Suprapubic skin (tissue), 4 donors: ENCODE measurements at regions not wholly inside any gene's neighbourhood (a gene's known extent, or its start where the extent isn't known, plus 50 kb on each side); places are given as distances from the start of the nearest gene placed in this dataset.
"Not testable (repeated sequence)": the region's sequence is repeated elsewhere in the genome, so short reads cannot be mapped to it uniquely, and the experiment has no call there.

ENCODE experiments used
- DNase-seq, 2 donors: peaks; one replicate each; pipeline ENCODE4 v3.0.0-alpha.2; 2019; ENCODE audit warnings: low spot score in 2 of 2
- H3K27ac ChIP-seq: fragments of 200-600 bp; sonication (generic); one replicate; pipeline ENCODE4 v1.5.1; 2019
- H3K27me3 ChIP-seq: fragments of 200-600 bp; sonication (generic); one replicate; pipeline ENCODE4 v1.5.1; 2019
- H3K36me3 ChIP-seq: fragments of 200-600 bp; sonication (generic); one replicate; pipeline ENCODE4 v1.5.1; 2019
- H3K4me1 ChIP-seq: fragments of 200-600 bp; sonication (generic); one replicate; pipeline ENCODE4 v1.5.1; 2019
- H3K4me3 ChIP-seq: fragments of 200-600 bp; sonication (generic); one replicate; pipeline ENCODE4 v1.5.1; 2019; ENCODE audit warnings: mild to moderate bottlenecking
- H3K9me3 ChIP-seq: fragments of 200-600 bp; sonication (generic); one replicate; pipeline ENCODE4 v1.5.1; 2019
- EP300 ChIP-seq: sonication (generic); formaldehyde crosslinking; IDR thresholded peaks from one replicate; pipeline ENCODE4 v1.6.1; 2017; ENCODE audit warnings: antibody characterized with exemption
- POLR2A ChIP-seq, 2 donors: fragments of 450-650 bp; IDR thresholded peaks; one replicate each; pipeline ENCODE4 v1.6.1; 2017; ENCODE audit warnings: antibody characterized with exemption in 2 of 2, mild to moderate bottlenecking in 2 of 2, moderate library complexity in 2 of 2
- POLR2AphosphoS5 ChIP-seq, 3 donors: sonication (generic); formaldehyde crosslinking; IDR thresholded peaks; one replicate each; pipeline ENCODE4 v1.6.1; 2017; ENCODE audit warnings: antibody characterized with exemption in 3 of 3
- WGBS: methylation state at CpG from one replicate; pipeline ENCODE4 v1.1.5; 2018; 5-methylcytosine and 5-hydroxymethylcytosine counted together
- TF ChIP-seq, protein P1 (sequence below), 2 donors: fragments of 200-600 bp in 1 of 2; fragments of 450-650 bp in 1 of 2; sonication (generic) in 1 of 2; IDR thresholded peaks; one replicate each; pipeline ENCODE4 v1.5.1; 2016 to 2019; ENCODE audit warnings: antibody characterized with exemption in 2 of 2, mild to moderate bottlenecking in 1 of 2, moderate library complexity in 1 of 2

DNA sequence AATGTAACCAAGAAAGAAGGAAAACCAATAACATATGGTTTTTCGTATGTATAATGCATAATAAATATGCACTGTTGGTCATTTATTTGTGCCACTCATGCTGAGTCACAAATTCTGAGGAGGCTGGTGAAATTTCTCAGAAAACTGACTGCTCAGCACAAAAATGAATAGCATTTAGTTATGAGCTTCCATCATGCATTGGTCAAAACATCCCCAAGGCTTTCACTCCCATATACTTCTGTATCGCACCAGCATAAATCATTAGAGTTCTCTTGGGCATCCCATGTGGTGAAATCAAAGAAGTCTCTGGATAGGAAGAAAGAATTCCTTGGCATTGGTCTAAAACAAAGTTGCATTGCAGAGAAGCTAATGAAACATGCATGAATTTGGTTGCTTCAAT is 785.6 kb upstream of the CDH8 start:
- Histone ChIP-seq H3K27me3 (no peaks in the 10 kb centered on the region), H3K4me1 (no peaks in the 10 kb centered on the region), H3K36me3 (no peaks in the 10 kb centered on the region), H3K27ac (no peak overlapping the region), H3K4me3 (no peak overlapping the region), H3K9me3 (no peaks in the 10 kb centered on the region)
- TF ChIP-seq EP300 (no peak), POLR2AphosphoS5 (IDR thresholded peaks at IDR 0.05) (no peak), POLR2A (IDR thresholded peaks at IDR 0.05) (no peak)
- TF ChIP-seq, protein P1, sequence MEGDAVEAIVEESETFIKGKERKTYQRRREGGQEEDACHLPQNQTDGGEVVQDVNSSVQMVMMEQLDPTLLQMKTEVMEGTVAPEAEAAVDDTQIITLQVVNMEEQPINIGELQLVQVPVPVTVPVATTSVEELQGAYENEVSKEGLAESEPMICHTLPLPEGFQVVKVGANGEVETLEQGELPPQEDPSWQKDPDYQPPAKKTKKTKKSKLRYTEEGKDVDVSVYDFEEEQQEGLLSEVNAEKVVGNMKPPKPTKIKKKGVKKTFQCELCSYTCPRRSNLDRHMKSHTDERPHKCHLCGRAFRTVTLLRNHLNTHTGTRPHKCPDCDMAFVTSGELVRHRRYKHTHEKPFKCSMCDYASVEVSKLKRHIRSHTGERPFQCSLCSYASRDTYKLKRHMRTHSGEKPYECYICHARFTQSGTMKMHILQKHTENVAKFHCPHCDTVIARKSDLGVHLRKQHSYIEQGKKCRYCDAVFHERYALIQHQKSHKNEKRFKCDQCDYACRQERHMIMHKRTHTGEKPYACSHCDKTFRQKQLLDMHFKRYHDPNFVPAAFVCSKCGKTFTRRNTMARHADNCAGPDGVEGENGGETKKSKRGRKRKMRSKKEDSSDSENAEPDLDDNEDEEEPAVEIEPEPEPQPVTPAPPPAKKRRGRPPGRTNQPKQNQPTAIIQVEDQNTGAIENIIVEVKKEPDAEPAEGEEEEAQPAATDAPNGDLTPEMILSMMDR (IDR thresholded peaks at IDR 0.05), result no peak
- WGBS, result 93% methylated on average over 2 of the region's 2 CpGs
- no peak for DNase-seq

- no peaks in the 10 kb centered on the region for H3K27me3 ChIP-seq
- no peaks in the 10 kb centered on the region for H3K9me3 ChIP-seq
- no peak for TF ChIP-seq EP300
- TF ChIP-seq POLR2A (IDR thresholded peaks at IDR 0.05), result no peak
- no peak for TF ChIP-seq POLR2AphosphoS5 (IDR thresholded peaks at IDR 0.05)
- TF ChIP-seq, protein P1 (IDR thresholded peaks at IDR 0.05), result no peak
- no peaks in the 10 kb centered on the region for H3K36me3 ChIP-seq
- DNase-seq, result no peak
- 70% methylated on average over 3 of the region's 3 CpGs for WGBS
- no peaks in the 10 kb centered on the region for H3K4me1 ChIP-seq
- H3K4me3 ChIP-seq, result no peak overlapping the region
- H3K27ac ChIP-seq, result no peak overlapping the region
Measured at GRCh38 chr16:62816971-62817519, 780.8 kb upstream of the CDH8 start.

- H3K4me1 ChIP-seq, result no peaks in the 10 kb centered on the region
- no peaks in the 10 kb centered on the region for H3K36me3 ChIP-seq
- H3K4me3 ChIP-seq, result no peak overlapping the region
- DNase-seq, result no peak
- no peak overlapping the region for H3K27ac ChIP-seq
- H3K27me3 ChIP-seq, result no peaks in the 10 kb centered on the region
- TF ChIP-seq, protein P1 (IDR thresholded peaks at IDR 0.05), result no peak
- no peak for TF ChIP-seq POLR2AphosphoS5 (IDR thresholded peaks at IDR 0.05)
- TF ChIP-seq POLR2A (IDR thresholded peaks at IDR 0.05), result no peak
- TF ChIP-seq EP300, result no peak
- peaks cover 2% of the 10 kb centered on the region for H3K9me3 ChIP-seq
- 56% methylated on average over 2 of the region's 2 CpGs for WGBS
Measured at GRCh38 chr16:62814891-62815290, 778.7 kb upstream of the CDH8 start.

GRCh38 chr16:62805221-62805857 is 769.1 kb upstream of the CDH8 start:
- no peaks in the 10 kb centered on the region for H3K4me1 ChIP-seq
- no peak for DNase-seq
- no peak overlapping the region for H3K4me3 ChIP-seq
- H3K27ac ChIP-seq, result no peak overlapping the region
- 74% methylated on average over 3 of the region's 4 CpGs for WGBS
- no peaks in the 10 kb centered on the region for H3K36me3 ChIP-seq
- TF ChIP-seq POLR2A (IDR thresholded peaks at IDR 0.05) (no peak), EP300 (no peak), POLR2AphosphoS5 (IDR thresholded peaks at IDR 0.05) (no peak)
- TF ChIP-seq, protein P1 (IDR thresholded peaks at IDR 0.05), result no peak
- H3K27me3 ChIP-seq, result no peaks in the 10 kb centered on the region
- H3K9me3 ChIP-seq, result peaks cover 3% of the 10 kb centered on the region

DNA sequence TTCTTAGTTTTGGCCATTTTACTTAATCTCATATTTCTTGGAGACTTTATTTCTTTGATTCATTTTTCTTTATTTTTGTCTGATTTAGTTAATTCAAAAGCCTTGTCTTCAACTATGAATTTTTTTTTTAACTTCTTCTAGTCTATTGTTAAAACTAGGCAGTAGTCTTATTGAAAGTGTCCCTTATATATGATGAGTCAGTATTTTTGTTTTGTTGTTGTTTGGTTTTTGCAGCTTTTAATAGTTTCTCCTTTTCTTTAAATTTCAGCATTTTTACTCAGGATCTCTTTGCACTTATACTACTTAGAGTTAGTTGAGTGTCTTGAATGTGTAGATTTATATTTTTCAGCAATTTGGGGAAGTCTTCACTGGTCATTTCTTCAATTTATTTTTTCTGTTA is 758.5 kb upstream of the CDH8 start:
- H3K4me3 ChIP-seq, result no peak overlapping the region
- no peak for DNase-seq
- TF ChIP-seq EP300, result no peak
- TF ChIP-seq, protein P1 (IDR thresholded peaks at IDR 0.05), result no peak
- H3K36me3 ChIP-seq, result no peaks in the 10 kb centered on the region
- H3K27me3 ChIP-seq, result no peaks in the 10 kb centered on the region
- peaks cover 13% of the 10 kb centered on the region for H3K9me3 ChIP-seq
- no peak overlapping the region for H3K27ac ChIP-seq
- no peaks in the 10 kb centered on the region for H3K4me1 ChIP-seq

DNA sequence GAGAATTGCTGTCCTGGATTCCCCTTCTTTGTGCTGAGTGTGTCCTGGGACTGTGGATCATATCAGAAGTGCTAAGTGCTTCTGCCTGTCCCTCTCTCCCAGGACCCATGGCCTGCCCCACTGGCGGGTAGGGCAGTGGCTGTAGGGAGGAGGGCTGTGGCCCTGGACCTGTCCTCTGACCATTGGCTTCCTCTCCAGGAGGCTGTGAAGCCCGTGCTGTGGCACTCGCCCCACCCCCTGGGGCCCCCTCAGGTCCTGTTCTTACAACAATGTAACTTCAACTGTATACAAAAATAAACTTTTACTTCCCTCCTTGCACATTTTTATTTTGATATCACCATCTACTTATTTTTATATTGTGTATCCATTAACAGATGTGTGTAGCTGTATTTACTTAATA is 743.8 kb upstream of the CDH8 start:
- H3K27me3 ChIP-seq, H3K4me3 ChIP-seq, DNase-seq, H3K9me3 ChIP-seq, H3K36me3 ChIP-seq, H3K4me1 ChIP-seq, H3K27ac ChIP-seq: not testable (repeated sequence)
- WGBS, result 62% methylated on average over 3 of the region's 3 CpGs
